ENCODE measurements at regions not wholly inside any gene's neighbourhood (a gene's known extent, or its start where the extent isn't known, plus 50 kb on each side); places are given as distances from the start of the nearest gene placed in this dataset.

GRCh38 chr1:84069236-84069845 is 70.4 kb upstream of the TTLL7 start:
- 67% methylated on average over 2 of the region's 2 CpGs for WGBS (ENCODE audit: insufficient coverage, low coverage, missing lambda C conversion rate)
- H4K20me1 ChIP-seq (replicated peaks; ENCODE audit: control insufficient read depth, insufficient read depth, low read length): no peaks in the 10 kb centered on the region
- no TSS peak for BruUV-seq (replicated peaks)
- H3K36me3 ChIP-seq (ENCODE audit: control insufficient read depth, insufficient read depth, low read length): no peaks in the 10 kb centered on the region
- CTCF ChIA-PET (ENCODE audit: low intra/inter-chr PET ratio): no interaction called here
- no peak for ATAC-seq
- no peak overlapping the region for H3K27ac ChIP-seq (ENCODE audit: extremely low read depth, low read depth, low read length)
- H3K79me2 ChIP-seq (ENCODE audit: control insufficient read depth, insufficient read depth, low read length): no peaks in the 10 kb centered on the region
- POLR2A ChIA-PET: no interaction called here
- no peak for FAIRE-seq
- no peak overlapping the region for H3K4me3 ChIP-seq
- 0 out of 5 replicates have a peak, but pooled peaks cover 0 to 3% of the 10 kb centered on the region in 2 experiments for H3K4me1 ChIP-seq (replicated peaks in 1 of 2; ENCODE audit: control insufficient read depth in 2 of 2, insufficient read depth in 2 of 2, low read length in 2 of 2)
- intact Hi-C loops (cut with micrococcal nuclease): no loop called here
- H3K9ac ChIP-seq (ENCODE audit: insufficient read depth in 1 of 2, low read depth in 2 of 2, low read length in 2 of 2): no peak overlapping the region
- no peak for DNase-seq (ENCODE audit: extremely low read depth in 1 of 4, low spot score in 3 of 4)
- no peak overlapping the region for H3K4me2 ChIP-seq (ENCODE audit: insufficient read depth, low read length)
- TF ChIP-seq MECOM (CRISPR knock-in tag; IDR thresholded peaks at IDR 0.05) (no peak), ZFP36 (IDR thresholded peaks at IDR 0.05; ENCODE audit: low read depth, low read length, partially characterized antibody) (peak; percentile 60)
- H2AFZ ChIP-seq (ENCODE audit: low read depth, low read length): no peak overlapping the region
- in situ Hi-C loops (cut with MboI): no loop called here
- no peaks in the 10 kb centered on the region for H3K9me1 ChIP-seq (ENCODE audit: control insufficient read depth, insufficient read depth, low read length)
- H3K27me3 ChIP-seq (ENCODE audit: control insufficient read depth in 2 of 2, insufficient read depth in 2 of 2, low read length in 2 of 2): no peaks in the 10 kb centered on the region
- no peaks in the 10 kb centered on the region for H3K9me3 ChIP-seq (replicated peaks; ENCODE audit: control insufficient read depth, insufficient read depth, low read depth, low read length)

DNA sequence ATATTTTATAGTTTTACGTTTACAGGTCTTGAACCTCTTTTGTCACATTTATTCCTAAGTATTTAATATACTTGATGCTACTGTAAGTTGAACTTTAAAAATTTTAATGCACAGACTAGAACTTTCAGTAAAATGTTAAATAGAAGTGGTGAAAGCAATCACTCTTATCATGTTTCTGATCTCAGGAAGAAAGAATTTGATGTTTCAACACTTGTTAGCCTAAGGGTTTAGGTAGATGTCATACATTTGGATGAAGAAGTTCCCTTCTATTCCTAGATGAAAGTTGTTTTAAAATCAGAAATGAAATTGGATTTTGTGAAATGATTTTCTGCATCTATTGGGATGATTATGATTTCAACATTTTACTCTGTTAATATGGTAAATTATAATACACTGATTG is 63.6 kb upstream of the TTLL7 start:
- 25% methylated on average over 1 of the region's 1 CpG for WGBS (ENCODE audit: insufficient coverage, low coverage, missing lambda C conversion rate)
- Histone ChIP-seq H3K9ac (ENCODE audit: insufficient read depth in 1 of 2, low read depth in 2 of 2, low read length in 2 of 2) (no peak overlapping the region), H3K4me3 (no peak overlapping the region), H3K4me1 (replicated peaks in 1 of 2; ENCODE audit: control insufficient read depth in 2 of 2, insufficient read depth in 2 of 2, low read length in 2 of 2) (no peaks in the 10 kb centered on the region), H3K27ac (ENCODE audit: extremely low read depth, low read depth, low read length) (no peak overlapping the region), H3K27me3 (ENCODE audit: control insufficient read depth in 2 of 2, insufficient read depth in 2 of 2, low read length in 2 of 2) (no peaks in the 10 kb centered on the region), H4K20me1 (replicated peaks; ENCODE audit: control insufficient read depth, insufficient read depth, low read length) (no peaks in the 10 kb centered on the region), H3K79me2 (ENCODE audit: control insufficient read depth, insufficient read depth, low read length) (no peaks in the 10 kb centered on the region), H3K4me2 (ENCODE audit: insufficient read depth, low read length) (no peak overlapping the region), H3K36me3 (ENCODE audit: control insufficient read depth, insufficient read depth, low read length) (no peaks in the 10 kb centered on the region), H3K9me3 (replicated peaks; ENCODE audit: control insufficient read depth, insufficient read depth, low read depth, low read length) (no peaks in the 10 kb centered on the region), H2AFZ (ENCODE audit: low read depth, low read length) (no peak overlapping the region), H3K9me1 (ENCODE audit: control insufficient read depth, insufficient read depth, low read length) (no peaks in the 10 kb centered on the region)
- DNase-seq (ENCODE audit: extremely low read depth in 1 of 4, low spot score in 3 of 4): no peak
- intact Hi-C loops (cut with micrococcal nuclease): no loop called here
- POLR2A ChIA-PET: no interaction called here
- in situ Hi-C loops (cut with MboI): no loop called here
- no peak for FAIRE-seq
- ATAC-seq: no peak
- no TSS peak for BruUV-seq (replicated peaks)
- CTCF ChIA-PET (ENCODE audit: low intra/inter-chr PET ratio): no interaction called here
- TF ChIP-seq ZNF561 (CRISPR knock-in tag; conservative IDR thresholded peaks at IDR 0.05) (no peak), SMARCA5 (IDR thresholded peaks at IDR 0.05) (no peak), PRMT5 (CRISPR knock-in tag; IDR thresholded peaks at IDR 0.05) (no peak), ZNF766 (CRISPR knock-in tag; conservative IDR thresholded peaks at IDR 0.05) (no peak), KAT8 (IDR thresholded peaks at IDR 0.05; ENCODE audit: low read depth) (no peak), POLR2AphosphoS5 (IDR thresholded peaks at IDR 0.05; ENCODE audit: control insufficient read depth, insufficient read depth, low read depth, low read length) (no peak), MECOM (CRISPR knock-in tag; IDR thresholded peaks at IDR 0.05) (no peak), U2AF1 (optimal IDR thresholded peaks at IDR 0.05; ENCODE audit: low read depth, low read length) (no peak), SRSF3 (IDR thresholded peaks at IDR 0.05; ENCODE audit: insufficient read depth, low read length) (no peak)
- TF ChIP-seq, protein P1, sequence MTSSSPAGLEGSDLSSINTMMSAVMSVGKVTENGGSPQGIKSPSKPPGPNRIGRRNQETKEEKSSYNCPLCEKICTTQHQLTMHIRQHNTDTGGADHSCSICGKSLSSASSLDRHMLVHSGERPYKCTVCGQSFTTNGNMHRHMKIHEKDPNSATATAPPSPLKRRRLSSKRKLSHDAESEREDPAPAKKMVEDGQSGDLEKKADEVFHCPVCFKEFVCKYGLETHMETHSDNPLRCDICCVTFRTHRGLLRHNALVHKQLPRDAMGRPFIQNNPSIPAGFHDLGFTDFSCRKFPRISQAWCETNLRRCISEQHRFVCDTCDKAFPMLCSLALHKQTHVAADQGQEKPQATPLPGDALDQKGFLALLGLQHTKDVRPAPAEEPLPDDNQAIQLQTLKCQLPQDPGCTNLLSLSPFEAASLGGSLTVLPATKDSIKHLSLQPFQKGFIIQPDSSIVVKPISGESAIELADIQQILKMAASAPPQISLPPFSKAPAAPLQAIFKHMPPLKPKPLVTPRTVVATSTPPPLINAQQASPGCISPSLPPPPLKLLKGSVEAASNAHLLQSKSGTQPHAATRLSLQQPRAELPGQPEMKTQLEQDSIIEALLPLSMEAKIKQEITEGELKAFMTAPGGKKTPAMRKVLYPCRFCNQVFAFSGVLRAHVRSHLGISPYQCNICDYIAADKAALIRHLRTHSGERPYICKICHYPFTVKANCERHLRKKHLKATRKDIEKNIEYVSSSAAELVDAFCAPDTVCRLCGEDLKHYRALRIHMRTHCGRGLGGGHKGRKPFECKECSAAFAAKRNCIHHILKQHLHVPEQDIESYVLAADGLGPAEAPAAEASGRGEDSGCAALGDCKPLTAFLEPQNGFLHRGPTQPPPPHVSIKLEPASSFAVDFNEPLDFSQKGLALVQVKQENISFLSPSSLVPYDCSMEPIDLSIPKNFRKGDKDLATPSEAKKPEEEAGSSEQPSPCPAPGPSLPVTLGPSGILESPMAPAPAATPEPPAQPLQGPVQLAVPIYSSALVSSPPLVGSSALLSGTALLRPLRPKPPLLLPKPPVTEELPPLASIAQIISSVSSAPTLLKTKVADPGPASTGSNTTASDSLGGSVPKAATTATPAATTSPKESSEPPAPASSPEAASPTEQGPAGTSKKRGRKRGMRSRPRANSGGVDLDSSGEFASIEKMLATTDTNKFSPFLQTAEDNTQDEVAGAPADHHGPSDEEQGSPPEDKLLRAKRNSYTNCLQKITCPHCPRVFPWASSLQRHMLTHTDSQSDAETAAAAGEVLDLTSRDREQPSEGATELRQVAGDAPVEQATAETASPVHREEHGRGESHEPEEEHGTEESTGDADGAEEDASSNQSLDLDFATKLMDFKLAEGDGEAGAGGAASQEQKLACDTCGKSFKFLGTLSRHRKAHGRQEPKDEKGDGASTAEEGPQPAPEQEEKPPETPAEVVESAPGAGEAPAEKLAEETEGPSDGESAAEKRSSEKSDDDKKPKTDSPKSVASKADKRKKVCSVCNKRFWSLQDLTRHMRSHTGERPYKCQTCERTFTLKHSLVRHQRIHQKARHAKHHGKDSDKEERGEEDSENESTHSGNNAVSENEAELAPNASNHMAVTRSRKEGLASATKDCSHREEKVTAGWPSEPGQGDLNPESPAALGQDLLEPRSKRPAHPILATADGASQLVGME (CRISPR knock-in tag; IDR thresholded peaks at IDR 0.05): no peak

Measured in K562 (cell line).